T-helper 2 cell (primary cell): ENCODE measurements at regions not wholly inside any gene's neighbourhood (a gene's known extent, or its start where the extent isn't known, plus 50 kb on each side); places are given as distances from the start of the nearest gene placed in this dataset.
"Not testable (repeated sequence)": the region's sequence is repeated elsewhere in the genome, so short reads cannot be mapped to it uniquely, and the experiment has no call there.

Source experiments
- DNase-seq, 5 experiments: peaks; one replicate each; pipeline versions ENCODE4 v3.0.0 to v3.0.0-alpha.2; 2012 to 2022

DNA sequence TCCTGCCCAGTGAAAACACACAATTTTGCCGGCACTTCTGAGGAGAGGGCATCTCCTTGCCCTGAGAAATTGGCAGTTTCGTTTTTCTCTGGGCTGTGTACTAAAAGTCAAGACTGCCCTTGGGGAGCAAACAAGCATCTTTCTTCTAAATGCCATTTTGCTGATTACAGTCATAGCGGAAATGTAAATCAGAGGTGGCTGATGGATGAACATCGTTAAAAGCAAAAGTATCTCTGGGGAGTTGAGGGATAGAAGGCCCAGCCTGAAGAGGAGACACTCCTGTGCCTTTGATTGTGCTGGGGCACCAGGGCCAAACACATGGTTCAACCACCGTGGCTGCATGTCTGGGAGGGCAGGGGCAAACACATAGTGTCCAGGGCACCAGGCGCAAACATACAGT is 49.8 kb downstream of the ABCC12 start:
- no peak for DNase-seq

DNA sequence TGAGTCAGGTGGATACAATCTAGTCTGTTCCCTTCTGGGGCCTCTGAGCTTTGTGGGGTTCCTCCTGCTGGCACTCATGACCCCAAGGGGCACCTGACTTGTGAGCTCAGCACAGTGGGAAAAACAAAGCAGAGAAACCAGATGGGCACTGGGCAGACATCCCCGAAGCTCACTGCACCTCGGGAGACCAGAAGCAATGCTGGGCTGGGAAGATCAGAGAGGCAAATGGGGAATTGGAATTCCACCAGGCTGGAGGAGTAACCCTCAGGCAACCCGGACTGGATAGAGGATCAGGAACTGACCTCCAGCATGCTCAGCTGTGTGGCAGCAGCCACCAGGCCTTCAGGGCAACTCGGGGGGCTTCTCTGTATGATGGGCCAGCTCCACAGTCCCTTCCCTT is 50.3 kb downstream of the ABCC12 start:
- no peak for DNase-seq

DNA sequence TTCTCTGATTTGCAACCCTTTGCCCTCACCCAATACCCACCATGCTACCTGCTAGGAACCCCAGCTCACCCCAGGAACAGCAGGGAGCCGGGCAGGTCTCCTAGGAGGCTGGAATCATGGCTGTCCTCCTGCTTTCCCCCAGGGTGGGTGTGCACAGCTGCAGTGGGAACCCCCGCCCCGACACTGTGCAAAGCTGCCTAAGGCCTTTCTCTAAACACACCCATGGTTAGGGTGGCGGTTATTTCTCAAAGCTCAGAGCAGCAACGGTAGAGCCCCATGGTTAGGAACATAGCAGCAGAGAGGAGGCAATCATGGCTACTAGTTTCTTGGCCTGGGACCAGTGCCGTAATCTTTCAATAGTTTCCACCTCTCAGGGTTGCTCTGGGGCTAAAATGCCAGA is 52.2 kb downstream of the ABCC12 start:
- DNase-seq: no peak

DNA sequence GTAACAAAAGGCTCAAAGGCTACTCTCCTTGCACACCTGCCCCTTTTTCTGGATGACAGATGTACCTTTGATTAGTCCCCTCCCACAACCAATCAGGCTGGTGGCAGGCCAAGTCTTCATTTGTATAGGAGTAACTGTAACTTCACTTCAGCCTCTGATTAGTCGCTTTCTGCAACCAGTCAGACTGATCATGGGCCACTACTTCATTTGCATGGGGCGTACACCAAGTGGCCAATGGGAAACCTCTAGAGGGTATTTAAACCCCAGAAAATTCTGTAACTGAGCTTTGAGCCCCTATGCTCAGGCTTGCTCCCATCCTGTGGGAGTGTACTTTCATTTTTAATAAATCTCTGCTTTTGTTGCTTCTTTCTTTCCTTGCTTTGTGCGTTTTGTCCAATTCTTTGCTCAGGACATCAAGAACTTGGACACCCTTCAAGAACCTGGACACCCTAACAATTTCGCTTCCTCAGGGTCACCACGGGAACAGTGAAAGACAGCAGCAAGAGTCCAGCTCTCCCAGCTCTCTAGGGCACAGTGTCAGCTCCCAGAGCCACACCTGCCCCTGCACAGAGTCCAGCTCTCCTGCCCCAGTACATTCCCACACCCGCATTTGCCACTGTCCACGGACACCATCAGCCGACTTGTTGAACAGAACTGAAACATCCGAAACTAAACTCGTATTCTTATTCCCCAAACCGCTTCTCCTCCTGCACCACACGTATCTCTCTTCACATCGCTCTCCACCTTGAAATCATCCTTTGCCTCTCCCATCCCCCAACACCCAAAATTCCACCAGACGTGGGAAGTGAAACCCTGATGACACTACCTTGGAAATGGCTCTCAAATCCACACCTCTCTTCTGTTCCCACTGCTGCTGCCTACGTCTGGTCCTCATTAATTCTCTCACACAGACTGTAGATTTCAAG is 53.4 kb downstream of the ABCC12 start:
- no peak for DNase-seq

DNA sequence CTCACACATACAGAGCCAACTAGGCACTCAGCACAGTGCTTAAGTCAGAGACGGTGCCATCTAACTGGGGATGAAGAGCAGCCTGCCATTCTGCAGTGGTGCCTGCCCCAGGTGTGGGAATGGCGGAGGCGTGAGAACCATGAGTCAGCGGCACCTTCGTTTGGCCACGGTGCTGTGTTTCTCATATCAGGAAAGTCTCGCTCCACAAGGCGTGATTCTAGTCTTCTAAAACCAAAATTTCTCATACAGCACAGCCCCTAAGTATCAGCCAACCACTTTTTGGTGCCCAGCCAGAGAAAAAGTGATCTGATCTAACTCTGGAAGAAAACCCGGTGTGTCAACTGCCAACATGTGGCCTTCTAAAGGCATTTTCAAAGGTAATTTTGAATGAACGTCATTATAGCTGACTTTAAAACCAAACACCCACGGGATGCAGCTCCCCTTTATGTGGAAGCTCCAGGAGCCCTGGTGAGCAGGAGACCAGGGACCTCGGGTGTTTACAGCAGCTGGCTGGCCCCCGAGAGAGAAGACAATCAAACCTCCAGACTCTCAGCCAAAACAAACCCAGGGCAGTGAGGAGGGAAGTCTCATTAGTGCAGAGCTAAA is 54.6 kb downstream of the ABCC12 start:
- peak in 2 of 5 experiments; percentile 11 to 39 for DNase-seq

DNA sequence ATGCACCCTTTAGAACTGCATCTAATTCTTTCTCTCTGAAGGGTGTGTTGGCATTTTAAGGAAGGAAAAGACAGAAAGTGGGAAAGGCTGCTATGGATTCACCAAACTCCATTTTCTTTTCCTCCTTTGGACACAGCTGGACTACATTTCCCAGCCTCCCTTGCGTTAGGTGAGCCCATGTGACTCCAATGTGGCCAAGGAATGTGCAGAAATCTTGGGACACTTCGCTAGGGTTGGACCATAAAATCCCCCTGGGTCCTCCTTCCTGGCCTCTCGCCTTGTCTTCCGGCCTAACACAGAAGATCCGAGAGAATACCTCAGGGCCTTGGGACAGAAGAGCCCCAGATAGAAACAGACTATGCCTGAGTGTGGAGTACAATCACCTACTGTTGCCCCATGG is 56.3 kb downstream of the ABCC12 start:
- DNase-seq: no peak

DNA sequence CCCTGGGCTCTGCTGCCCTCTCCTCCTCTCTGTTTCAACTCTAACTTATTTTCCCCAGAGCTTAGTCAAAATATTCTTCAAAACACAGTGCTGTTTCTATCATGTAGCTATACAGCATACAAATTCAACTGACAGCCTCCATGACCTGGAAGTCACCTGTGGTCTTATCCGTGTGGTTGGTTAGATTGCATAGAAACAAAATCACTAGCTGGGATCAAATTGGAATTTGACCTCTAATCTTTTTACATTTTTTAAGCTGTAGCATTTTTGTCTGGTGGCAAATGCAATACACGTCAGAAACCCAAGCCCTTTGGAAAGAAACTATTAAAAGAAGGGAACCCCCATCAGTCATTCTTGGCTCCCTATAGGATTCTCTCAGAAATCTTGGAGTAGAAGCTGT is 57.3 kb downstream of the ABCC12 start:
- no peak for DNase-seq

DNA sequence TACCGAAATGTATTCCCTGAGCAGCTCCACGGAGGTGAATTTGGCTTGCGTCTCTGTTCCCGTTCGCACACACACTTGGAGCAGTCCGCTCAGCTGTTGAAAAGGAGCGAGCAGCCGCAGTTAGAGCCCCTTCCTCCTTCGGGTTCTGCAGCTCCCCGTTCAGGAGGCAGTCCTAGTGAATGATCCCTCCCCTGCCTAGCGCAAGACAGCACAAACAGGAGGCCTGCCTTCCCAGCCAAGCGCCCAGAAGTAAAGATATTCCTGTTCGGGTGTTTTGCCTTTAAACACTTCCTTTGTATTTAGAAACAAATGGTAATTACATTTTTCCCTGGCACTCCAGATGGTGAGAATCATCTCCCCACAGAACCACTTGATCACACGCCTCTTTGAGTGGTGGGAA is 64.7 kb downstream of the ABCC12 start:
- DNase-seq: no peak

DNA sequence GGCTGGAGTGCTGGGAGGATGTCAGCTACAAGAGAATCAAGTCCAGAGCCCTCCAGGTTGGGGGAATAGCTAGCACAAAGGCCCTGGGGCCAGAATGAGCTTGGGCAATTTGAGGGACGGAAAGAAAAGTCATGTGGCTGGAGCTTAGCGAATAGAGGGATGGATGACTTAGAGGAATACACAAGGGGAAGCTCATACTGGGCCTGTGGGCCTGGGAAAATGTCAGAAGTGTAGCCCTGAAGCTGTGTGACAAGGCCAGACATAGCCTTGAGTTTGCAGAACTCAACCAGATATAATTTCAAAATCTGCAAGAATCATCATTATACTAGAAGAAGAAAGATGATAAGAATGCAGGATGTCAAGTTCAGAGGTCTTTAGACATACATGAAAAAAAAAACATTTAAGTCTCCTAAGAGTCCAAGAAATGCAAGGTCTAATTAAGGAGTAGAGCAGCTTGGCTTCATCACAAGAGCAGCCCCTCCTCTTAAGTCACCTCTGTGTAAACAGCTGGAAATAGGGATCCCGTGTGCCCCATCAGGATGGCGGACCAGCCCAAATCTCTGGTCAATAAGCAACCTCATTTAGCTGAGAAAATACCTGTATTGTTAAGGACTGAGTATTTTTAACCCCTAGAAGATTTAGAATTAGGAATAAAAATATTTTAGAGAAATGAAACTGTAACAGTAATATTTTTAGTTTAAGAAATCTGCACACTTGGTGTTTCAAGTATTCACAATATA is 66.6 kb downstream of the ABCC12 start:
- no peak for DNase-seq

DNA sequence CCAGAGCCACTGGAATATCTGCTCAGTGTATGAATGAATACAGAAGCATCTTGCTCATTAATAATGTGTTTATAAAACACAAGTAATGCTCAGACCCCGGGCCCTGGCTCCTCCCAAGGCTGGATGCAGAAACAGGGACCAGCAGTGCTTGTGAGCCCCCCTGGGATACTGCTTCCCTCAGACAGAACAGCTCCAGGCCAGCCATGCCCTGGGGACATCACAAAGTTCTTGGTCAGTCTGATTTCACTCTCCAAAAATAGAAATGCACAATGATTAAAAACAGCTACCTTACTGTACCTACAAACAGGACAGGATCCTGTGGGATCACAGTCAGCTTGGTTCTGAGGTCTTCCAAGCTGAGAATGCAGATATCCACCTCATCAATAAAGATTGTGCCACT is 68.2 kb downstream of the ABCC12 start:
- DNase-seq: no peak

DNA sequence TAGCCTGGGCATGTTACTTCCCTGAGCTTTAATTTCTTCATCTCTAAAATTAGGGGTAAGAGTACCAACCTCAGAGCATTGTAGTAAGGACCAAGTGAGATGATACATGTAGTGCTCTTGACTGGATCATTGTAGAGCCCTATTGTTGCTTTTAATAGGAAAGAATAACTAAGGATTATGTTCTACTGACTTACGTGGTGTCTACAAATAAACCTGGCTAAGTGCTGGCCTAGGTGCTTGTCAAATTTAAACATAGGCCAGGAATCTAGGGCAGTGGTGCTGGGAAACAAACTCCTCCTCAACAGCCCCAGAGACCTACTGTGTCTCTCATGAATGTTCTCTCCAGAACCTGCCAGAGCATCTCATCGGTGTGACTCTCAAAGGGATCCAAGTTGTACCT is 69.4 kb downstream of the ABCC12 start:
- DNase-seq: no peak

DNA sequence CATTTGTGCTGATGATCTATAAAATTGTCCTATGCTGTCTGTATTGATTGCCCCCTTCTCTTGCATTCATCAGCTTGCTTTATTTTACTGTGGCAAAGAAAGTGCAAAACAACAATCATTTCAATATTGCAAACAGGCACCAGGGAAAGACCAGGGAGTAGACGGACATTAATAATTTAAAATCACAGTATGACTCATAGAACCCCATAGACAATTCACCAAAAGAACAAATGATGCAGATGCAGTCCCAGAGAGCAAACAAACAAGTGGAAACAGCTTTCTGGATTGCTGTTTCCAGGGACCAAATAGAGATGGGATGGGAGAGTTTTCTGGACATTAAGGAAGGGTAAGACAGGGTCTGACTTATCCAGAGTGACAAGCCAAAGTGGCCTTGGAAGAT is 70.1 kb downstream of the ABCC12 start:
- DNase-seq: no peak

DNA sequence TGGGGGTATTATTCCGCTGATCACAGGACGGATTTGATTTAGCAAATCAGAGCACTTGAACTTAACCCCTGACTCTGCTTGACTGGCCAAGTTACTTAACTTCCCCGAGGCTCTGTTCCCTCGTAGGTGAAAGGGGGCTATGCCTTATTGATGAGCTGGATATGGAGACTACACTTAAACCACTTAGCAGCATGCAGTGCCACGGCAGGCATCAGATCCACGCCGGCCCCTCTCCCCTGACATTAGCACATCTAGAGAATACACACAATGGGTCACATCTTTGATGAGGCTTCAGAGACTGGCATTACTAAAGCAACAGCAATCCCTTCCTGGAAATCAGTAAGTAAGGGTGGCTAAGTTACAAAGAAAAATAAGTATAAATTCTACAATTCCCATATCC is 71.0 kb downstream of the ABCC12 start:
- no peak for DNase-seq

DNA sequence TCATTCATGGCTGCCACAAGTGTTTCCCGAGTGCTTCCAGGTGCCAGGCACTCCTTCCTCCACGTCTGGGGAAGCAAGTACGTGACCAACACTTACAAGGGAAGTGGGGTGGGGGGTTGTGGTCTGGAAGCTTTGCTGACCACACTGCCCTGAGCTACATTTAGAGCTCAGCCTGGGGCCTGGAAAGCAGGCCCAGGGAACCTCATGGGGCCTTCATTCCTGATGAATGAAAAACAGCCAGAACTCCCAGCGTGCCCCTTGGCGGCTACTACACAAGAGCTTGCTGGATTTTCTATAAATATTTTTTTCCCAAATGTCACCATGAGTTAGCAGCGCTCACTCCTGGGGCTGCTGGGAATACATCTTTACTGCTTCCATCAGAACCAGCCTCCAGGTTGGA is 73.3 kb downstream of the ABCC12 start:
- no peak for DNase-seq

DNA sequence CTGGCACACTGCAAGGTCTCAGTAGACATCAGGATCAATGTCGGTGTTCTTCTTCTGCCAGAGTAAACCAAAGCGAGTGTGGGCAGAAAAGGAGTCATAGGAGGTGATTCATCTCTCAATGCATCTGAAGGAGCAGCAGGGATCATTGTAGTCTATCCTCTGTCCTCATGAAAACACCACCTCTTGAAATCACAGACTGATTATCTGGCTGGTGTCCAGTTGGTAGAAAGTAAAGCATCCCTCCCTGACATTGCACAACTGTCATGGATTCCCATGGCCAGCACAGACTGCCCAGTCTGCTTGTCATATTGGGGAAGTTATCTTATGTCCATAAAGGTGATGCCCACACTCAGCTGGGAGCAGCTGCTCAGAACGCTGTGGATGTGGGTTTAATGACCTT is 74.1 kb downstream of the ABCC12 start:
- no peak for DNase-seq

DNA sequence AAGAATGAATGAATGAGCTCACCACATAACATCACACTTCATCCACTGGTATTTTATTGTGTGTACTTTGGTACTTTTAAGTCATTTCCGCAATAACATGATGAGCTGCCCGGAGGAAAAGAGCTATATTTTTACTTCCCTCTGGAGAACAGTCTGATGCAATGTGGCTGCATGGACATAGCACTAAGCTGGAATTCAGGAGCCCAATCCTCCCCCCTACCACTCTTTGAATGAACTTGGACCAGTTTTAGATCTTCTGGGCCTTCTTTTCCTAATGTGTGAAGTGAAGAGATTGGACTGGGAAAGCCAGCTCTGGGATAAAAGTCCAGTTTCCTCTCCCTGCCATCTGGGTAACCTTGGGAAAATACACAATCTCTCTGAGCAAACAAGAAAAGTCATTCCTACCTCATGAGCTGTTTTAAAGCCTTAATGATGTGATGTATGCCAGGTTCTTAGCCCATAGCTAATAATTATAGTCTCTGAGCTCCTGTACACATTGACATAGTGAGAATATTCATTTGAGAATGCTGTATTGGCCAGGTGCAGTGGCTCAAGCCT is 79.3 kb downstream of the ABCC12 start:
- DNase-seq: no peak

DNA sequence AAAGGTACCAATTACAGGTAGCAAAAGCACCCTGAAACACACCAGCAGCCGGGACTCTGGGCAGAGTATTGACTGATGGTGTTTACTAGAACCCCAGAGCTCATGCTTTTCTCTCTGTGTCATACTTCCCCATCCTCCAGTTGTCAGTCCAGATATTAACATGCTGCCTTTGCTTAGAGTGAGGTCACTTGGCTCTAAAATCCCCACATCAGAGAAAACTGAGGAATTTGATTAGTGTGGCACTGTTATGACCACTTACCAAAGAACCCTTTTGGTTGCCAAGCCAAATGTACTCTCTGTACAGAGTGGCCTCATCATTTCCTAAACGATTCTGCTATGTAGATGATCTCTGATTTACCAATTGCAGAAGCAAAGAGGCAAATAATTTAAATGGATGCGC is 80.4 kb downstream of the ABCC12 start:
- DNase-seq: no peak

DNA sequence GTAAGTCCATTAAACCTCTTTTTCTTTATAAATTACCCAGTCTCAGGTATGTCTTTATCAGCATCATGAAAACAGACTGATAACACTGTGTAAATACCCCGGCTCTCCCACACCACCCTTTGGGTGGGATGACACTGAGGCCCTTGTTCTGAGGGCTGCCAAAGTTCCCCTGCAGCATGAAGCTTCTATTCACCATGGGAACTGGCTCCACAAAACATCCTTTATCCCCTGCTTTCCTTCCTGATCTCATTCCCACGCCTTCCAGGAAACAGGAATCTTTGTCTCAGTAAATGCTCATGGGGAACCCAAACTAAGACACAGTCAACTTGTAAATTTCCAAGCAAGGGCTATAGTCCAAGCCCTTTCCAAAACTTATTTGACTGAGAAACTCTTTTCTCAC is 88.4 kb downstream of the ABCC12 start:
- DNase-seq: no peak

DNA sequence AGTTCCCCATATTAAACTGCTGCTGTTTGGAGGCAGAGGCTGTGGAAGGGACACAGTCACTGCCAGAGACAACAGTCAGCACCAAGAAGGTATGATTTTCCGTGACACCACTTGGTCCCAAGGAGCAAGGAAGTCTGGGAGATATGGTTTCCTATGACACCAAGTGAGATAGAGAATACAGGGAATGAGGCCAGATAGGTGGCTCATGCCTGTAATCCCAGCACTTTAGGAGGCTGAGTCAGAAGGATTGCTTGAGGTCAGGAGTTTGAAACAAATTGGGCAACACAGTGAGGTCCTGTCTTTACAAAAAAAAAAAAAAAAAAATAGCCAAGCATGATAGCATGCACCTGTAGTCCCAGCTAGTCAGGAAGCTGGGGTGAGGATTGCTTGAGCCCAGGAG is 90.8 kb downstream of the ABCC12 start:
- DNase-seq: no peak

DNA sequence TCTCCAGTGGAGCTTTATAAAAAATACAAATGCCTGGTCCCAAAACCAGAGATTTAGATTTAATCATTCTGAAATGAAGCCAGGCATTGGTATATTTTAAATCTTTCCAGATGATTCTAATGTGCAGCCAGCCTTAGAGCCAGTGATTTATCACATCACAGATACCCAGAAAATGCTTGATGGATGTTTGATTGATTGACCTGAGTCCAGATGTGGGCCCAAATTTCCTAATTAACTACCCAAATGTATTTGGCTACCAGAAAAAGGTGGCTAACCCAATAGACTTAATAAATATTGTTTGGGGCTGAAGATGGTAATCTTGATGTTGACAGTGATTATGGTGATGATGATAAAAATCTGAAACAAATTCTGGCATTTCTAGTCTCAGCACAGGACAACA is 93.1 kb downstream of the ABCC12 start:
- DNase-seq: no peak

DNA sequence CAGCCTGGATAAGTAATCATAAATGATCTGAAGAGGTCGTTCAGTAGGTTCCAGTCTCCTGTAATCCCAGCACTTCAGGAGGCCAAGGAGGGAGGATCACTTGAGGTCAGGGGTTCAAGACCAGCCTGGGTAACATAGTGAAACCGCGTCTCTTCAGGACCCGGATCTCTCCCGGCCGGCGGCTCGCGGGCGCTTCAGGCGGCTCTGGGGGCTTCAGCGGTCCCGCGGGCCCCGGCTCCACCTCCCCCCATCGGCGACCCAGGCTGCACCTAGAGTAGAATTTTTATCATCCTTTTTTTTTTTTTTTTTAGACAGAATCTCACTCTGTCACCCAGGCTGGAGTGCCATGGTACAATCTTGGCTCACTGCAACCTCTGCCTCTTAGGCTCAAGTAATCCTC is 95.9 kb downstream of the ABCC12 start:
- no peak for DNase-seq

DNA sequence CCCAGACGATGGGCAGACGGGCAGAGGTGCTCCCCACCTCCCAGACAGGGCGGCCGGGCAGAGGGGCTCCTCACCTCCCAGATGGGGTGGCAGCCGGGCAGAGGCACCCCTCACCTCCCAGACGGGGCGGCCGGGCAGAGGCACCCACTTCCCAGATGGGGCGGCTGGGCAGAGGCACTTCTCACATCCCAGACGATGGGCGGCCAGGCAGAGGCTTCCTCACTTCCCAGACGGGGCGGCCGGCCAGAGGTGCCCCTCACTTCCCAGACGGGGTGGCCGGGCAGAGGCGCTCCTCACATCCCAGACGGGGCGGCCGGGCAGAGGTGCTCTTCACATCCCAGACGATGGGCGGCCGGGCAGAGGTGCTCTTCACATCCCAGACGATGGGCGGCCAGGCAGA is 96.6 kb downstream of the ABCC12 start:
- DNase-seq: not testable (repeated sequence)

DNA sequence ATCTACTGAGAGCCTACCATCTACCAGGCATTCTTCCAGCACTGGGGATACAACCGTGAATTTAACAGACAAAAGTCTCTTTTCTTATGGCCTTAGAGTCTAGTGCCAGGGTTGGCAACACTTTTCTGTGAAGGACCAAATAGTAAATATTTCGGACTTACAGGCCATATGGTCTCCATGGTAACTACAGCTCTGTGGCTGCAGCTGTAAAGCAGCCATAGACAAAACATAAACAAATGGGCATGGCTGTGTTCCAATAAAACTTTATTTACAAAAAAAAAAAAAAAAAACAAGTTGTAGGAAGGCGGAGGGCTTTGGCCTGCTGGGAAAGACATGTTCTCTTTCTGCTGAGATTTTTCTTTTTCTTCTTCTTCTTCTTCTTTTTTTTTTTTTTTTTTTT is 98.7 kb downstream of the ABCC12 start:
- no peak for DNase-seq
